HepG2 (cell line): ENCODE measurements at regions not wholly inside any gene's neighbourhood (a gene's known extent, or its start where the extent isn't known, plus 50 kb on each side); places are given as distances from the start of the nearest gene placed in this dataset.

Experiments
- ATAC-seq: fragments of 200-7000 bp; cut with Tn5 transposase; 3 replicates; pipeline ENCODE4 v1.9.1; 2020; ENCODE audit warnings: mild to moderate bottlenecking, moderate library complexity
- BruUV-seq: library from RNA; stranded (reverse); fragments of 400-500 nt; replicated peaks from 2 replicates; lab custom pipeline; 2021; lab: Mats Ljungman, UMichigan
- CTCF ChIA-PET: fragments of 300-600 bp; formaldehyde crosslinking; extraction: SDS; loops from one replicate; lab custom pipeline; 2021; ENCODE audit warnings: low total read pairs, inconsistent platforms, low intra/inter-chr PET ratio; lab: Yijun Ruan, JAX
- POLR2A ChIA-PET: fragments of 350-600 bp; sonication (Branson Sonifier 250); formaldehyde crosslinking; loops from one replicate; lab custom pipeline; 2020; ENCODE audit warnings: antibody characterized with exemption, inconsistent platforms; lab: Yijun Ruan, JAX
- DNase-seq: peaks from one replicate; pipeline ENCODE4 v3.0.0-alpha.2; 2015; ENCODE audit warnings: low spot score
- FAIRE-seq: peaks from 3 replicates; lab custom pipeline; 2011; peaks lifted over from hg19 to GRCh38; lab: Jason Lieb, UNC
- H2AFZ ChIP-seq: one replicate; pipeline ENCODE4 v1.6.1; 2011; ENCODE audit warnings: low read length, inconsistent platforms
- H3K27ac ChIP-seq: fragments of 300-600 bp; 3 replicates; pipeline ENCODE4 v1.8.0; 2011; ENCODE audit warnings: mixed run types, mild to moderate bottlenecking, mixed read lengths, low read length, inconsistent platforms; ENCODE audit not compliant: insufficient read depth; ENCODE audit errors: extremely low read length
- H3K27me3 ChIP-seq, 2 experiments: fragments of 200-600 bp in 1 of 2; 2 replicates in 1 of 2; 3 replicates in 1 of 2; pipeline versions ENCODE4 v1.6.0 to v1.8.0; 2011; ENCODE audit warnings: low read length in 2 of 2, mild to moderate bottlenecking in 2 of 2, moderate library complexity in 2 of 2, inconsistent platforms in 1 of 2; ENCODE audit not compliant: insufficient read depth in 2 of 2, control insufficient read depth in 1 of 2
- H3K36me3 ChIP-seq, 2 experiments: fragments of 200-600 bp in 1 of 2; replicated peaks in 1 of 2; 2 replicates in 1 of 2; 3 replicates in 1 of 2; pipeline versions ENCODE4 v1.5.1 to v1.8.0; 2011; ENCODE audit warnings: low read length in 2 of 2, inconsistent platforms in 1 of 2; ENCODE audit not compliant: insufficient read depth in 2 of 2, control insufficient read depth in 1 of 2
- H3K4me1 ChIP-seq: 2 replicates; pipeline ENCODE4 v1.5.1; 2012; ENCODE audit warnings: low read length, inconsistent platforms; ENCODE audit not compliant: insufficient read depth
- H3K4me2 ChIP-seq: 2 replicates; pipeline ENCODE4 v1.6.0; 2011; ENCODE audit warnings: low read depth, low read length, inconsistent platforms
- H3K4me3 ChIP-seq, 3 experiments: fragments of 200-600 bp in 1 of 3; sonication (generic), shearing (Covaris generic) in 1 of 3; replicated peaks in 1 of 3; 2 replicates each; pipeline ENCODE4 v1.5.1; 2011 to 2016; ENCODE audit warnings: low read length in 3 of 3, inconsistent platforms in 2 of 3, low read depth in 2 of 3, mild to moderate bottlenecking in 2 of 3, control low read depth in 1 of 3, mixed read lengths in 1 of 3; ENCODE audit not compliant: insufficient read depth in 1 of 3
- H3K79me2 ChIP-seq: one replicate; pipeline ENCODE4 v1.6.1; 2011; ENCODE audit warnings: low read length, inconsistent platforms; ENCODE audit not compliant: insufficient read depth
- H3K9ac ChIP-seq: 2 replicates; pipeline ENCODE4 v1.6.0; 2011; ENCODE audit warnings: mild to moderate bottlenecking, low read depth, low read length, inconsistent platforms; ENCODE audit not compliant: insufficient read depth
- H3K9me3 ChIP-seq: 2 replicates; pipeline ENCODE4 v1.5.1; 2012; ENCODE audit warnings: mild to moderate bottlenecking, low read length
- H4K20me1 ChIP-seq: 2 replicates; pipeline ENCODE4 v1.6.0; 2011; ENCODE audit warnings: inconsistent platforms, mild to moderate bottlenecking, low read length, moderate library complexity; ENCODE audit not compliant: insufficient read depth
- EHMT2 ChIP-seq: fragments of 200-600 bp; sonication (generic); IDR thresholded peaks from 2 replicates; pipeline ENCODE4 v1.7.0; 2017; ENCODE audit warnings: antibody characterized with exemption, low read depth, low read length, borderline replicate concordance
- KMT2B ChIP-seq: IDR thresholded peaks from 2 replicates; pipeline ENCODE4 v1.6.1; 2016; ENCODE audit warnings: missing genetic modification reagents, missing compliant biosample characterization
- MAFK ChIP-seq, 2 experiments: IDR thresholded peaks in 1 of 2; conservative IDR thresholded peaks in 1 of 2; 2 replicates each; pipeline ENCODE4 v1.6.1; 2011; ENCODE audit warnings: improper control_type of control experiment in 2 of 2, low read length in 2 of 2
- NFRKB ChIP-seq: fragments of 450-650 bp; IDR thresholded peaks from 2 replicates; pipeline ENCODE4 v1.6.1; 2017
- POLR2A ChIP-seq, 2 experiments: IDR thresholded peaks; 2 replicates each; pipeline ENCODE4 v1.6.1; 2011; ENCODE audit warnings: low read depth in 2 of 2, low read length in 2 of 2, mild to moderate bottlenecking in 1 of 2, moderate library complexity in 1 of 2; ENCODE audit not compliant: insufficient read depth in 1 of 2
- RFX5 ChIP-seq: IDR thresholded peaks from 2 replicates; pipeline ENCODE4 v1.6.1; 2011; ENCODE audit warnings: low read depth, low read length, improper control_type of control experiment
- SNAI1 ChIP-seq: sonication (generic); formaldehyde crosslinking; IDR thresholded peaks from 2 replicates; pipeline ENCODE4 v1.5.0; 2020; ENCODE audit warnings: mild to moderate bottlenecking, missing genetic modification reagents, borderline replicate concordance
- ZNF234 ChIP-seq: sonication (generic); formaldehyde crosslinking; conservative IDR thresholded peaks from 2 replicates; pipeline ENCODE4 v1.5.1; 2020; ENCODE audit warnings: mild to moderate bottlenecking, missing genetic modification reagents
- WGBS: methylation state at CpG from one replicate; pipeline ENCODE4 v1.1.6; 2017; ENCODE audit warnings: low lambda C conversion rate; 5-methylcytosine and 5-hydroxymethylcytosine counted together
- in situ Hi-C: cut with HindIII; loops from 2 replicates; pipeline ENCODE4 v1.10.0; 2017; ENCODE audit warnings: low pct_unique_long_range_greater_than_20kb; ENCODE audit not compliant: extremely low pct_ligation_motif_present
- intact Hi-C: fragments of 100-400 bp; cut with micrococcal nuclease; formaldehyde crosslinking; loops from one replicate; pipeline ENCODE4 v1.10.0; 2022; ENCODE audit not compliant: unreplicated experiment
- TF ChIP-seq, protein P1 (sequence below): sonication (generic); formaldehyde crosslinking; IDR thresholded peaks from 2 replicates; pipeline ENCODE4 v1.4.0; 2020; ENCODE audit warnings: mild to moderate bottlenecking, missing genetic modification reagents
- TF ChIP-seq, protein P2 (sequence below): sonication (generic); formaldehyde crosslinking; IDR thresholded peaks from 2 replicates; pipeline ENCODE4 v1.9.0; 2022; ENCODE audit warnings: low read depth, missing genetic modification reagents

DNA sequence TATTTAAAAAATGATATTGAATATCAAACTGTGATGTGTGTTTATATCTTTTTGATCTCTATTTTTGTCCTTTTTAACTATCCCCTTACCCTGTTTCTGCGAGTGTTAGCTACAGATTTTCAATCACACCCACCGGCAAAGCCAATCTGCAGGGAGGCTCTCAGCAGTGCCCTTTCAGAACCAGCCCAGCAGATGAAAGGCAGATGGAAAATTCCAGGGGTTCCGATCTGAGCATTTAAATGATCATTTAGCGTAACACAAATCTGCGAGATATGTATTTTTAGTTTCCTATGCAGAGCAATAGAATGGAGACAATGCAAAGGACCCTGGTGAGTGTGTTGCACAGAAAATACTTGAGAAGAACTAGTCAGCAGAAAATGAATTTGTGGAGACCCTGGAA lies 2170.5 kb upstream of the PIK3C3 start:
- no peaks in the 10 kb centered on the region for H3K9me3 ChIP-seq
- no peak for TF ChIP-seq POLR2A (IDR thresholded peaks at IDR 0.05; ENCODE audit: insufficient read depth in 1 of 2, low read depth in 2 of 2, low read length in 2 of 2)
- peak in 1 of 2 experiments; percentile 4; a peak in 1 of 4 replicates for TF ChIP-seq MAFK (conservative IDR thresholded peaks at IDR 0.05 in 1 of 2, IDR thresholded peaks at IDR 0.05 in 1 of 2; ENCODE audit: low read length in 2 of 2)
- H4K20me1 ChIP-seq = no peaks in the 10 kb centered on the region
- BruUV-seq = no TSS peak
- H3K4me3 ChIP-seq = no peak overlapping the region
- DNase-seq (no peak), FAIRE-seq (no peak), ATAC-seq (no peak)
- H3K4me2 ChIP-seq = no peak overlapping the region
- no peak overlapping the region for H3K27ac ChIP-seq
- no peak overlapping the region for H3K9ac ChIP-seq
- in situ Hi-C loops = no loop called here
- no peaks in the 10 kb centered on the region for H3K36me3 ChIP-seq
- whole genome bisulfite sequencing = over 99% methylated on average over 5 of the region's 5 CpGs
- CTCF ChIA-PET = no interaction called here
- intact Hi-C loops = no loop called here
- no peaks in the 10 kb centered on the region for H3K4me1 ChIP-seq
- no peaks in the 10 kb centered on the region for H3K27me3 ChIP-seq
- H2AFZ ChIP-seq = no peak overlapping the region
- POLR2A ChIA-PET = no interaction called here
- peaks cover 8% of the 10 kb centered on the region for H3K79me2 ChIP-seq

DNA sequence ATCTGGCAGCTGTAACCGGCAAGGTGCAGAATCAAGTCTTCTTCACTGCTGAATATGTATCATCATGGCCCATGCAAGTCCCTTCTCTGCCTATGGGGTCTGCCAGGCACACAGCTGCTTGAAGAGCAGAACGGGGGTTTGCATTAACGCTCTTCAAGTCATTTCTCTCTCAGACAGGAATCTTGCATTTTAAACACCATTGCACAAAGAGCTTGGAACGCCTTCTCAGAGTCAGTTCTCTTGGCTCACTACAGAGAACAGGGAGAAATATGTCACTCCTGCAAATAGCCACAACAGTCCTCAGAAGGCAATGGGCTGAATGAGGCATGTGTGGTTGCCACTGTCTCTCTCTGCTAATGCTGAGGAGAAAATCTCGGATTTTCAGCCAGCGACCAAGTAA lies 2173.5 kb upstream of the PIK3C3 start:
- no peak for TF ChIP-seq RFX5
- TF ChIP-seq, protein P1, sequence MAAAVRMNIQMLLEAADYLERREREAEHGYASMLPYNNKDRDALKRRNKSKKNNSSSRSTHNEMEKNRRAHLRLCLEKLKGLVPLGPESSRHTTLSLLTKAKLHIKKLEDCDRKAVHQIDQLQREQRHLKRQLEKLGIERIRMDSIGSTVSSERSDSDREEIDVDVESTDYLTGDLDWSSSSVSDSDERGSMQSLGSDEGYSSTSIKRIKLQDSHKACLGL (CRISPR knock-in tag) = no peak
- TF ChIP-seq EHMT2 = no peak
- TF ChIP-seq KMT2B (CRISPR knock-in tag) = no peak
- TF ChIP-seq SNAI1 (CRISPR knock-in tag) = no peak
- TF ChIP-seq ZNF234 (CRISPR knock-in tag) = no peak
- no peak for TF ChIP-seq NFRKB
- TF ChIP-seq, protein P2, sequence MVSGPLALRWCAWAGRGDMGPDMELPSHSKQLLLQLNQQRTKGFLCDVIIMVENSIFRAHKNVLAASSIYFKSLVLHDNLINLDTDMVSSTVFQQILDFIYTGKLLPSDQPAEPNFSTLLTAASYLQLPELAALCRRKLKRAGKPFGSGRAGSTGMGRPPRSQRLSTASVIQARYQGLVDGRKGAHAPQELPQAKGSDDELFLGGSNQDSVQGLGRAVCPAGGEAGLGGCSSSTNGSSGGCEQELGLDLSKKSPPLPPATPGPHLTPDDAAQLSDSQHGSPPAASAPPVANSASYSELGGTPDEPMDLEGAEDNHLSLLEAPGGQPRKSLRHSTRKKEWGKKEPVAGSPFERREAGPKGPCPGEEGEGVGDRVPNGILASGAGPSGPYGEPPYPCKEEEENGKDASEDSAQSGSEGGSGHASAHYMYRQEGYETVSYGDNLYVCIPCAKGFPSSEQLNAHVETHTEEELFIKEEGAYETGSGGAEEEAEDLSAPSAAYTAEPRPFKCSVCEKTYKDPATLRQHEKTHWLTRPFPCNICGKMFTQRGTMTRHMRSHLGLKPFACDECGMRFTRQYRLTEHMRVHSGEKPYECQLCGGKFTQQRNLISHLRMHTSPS (CRISPR knock-in tag) = no peak
- BruUV-seq = no TSS peak
- Histone ChIP-seq H3K79me2 (no peaks in the 10 kb centered on the region), H3K9ac (no peak overlapping the region), H3K4me3 (no peak overlapping the region), H3K36me3 (0 out of 5 replicates have a peak, but pooled peaks cover 0 to 3% of the 10 kb centered on the region in 2 experiments), H2AFZ (no peak overlapping the region), H3K9me3 (no peaks in the 10 kb centered on the region), H3K27me3 (no peaks in the 10 kb centered on the region), H4K20me1 (no peaks in the 10 kb centered on the region), H3K27ac (no peak overlapping the region), H3K4me1 (no peaks in the 10 kb centered on the region), H3K4me2 (no peak overlapping the region)
- ChIA-PET CTCF (no interaction called here), POLR2A (no interaction called here)
- in situ Hi-C loops (no loop called here), intact Hi-C loops (no loop called here)
- DNase-seq (no peak), FAIRE-seq (no peak), ATAC-seq (no peak)
- 98% methylated on average over 6 of the region's 6 CpGs for WGBS
